ENCODE measurements at regions not wholly inside any gene's neighbourhood (a gene's known extent, or its start where the extent isn't known, plus 50 kb on each side); places are given as distances from the start of the nearest gene placed in this dataset.

DNA sequence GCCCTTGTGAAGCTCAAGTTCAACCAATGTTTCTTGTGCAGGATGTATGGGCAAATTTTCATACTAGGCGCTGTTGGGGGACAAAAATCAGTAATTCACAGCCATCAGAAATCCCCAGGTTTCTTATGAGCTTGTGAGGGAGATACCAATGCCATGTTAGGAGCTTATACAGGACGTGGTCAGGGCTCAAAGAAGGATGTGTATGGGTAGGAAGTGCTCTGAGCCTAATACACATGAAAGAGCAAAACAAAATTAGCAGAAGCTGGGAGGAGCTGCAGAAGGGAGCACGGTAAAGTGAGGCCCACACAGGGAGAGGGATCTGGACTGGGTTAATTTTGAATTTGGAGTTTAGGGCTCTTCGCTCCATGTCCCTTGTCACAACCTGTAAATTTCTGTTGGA, 114.6 kb upstream of the MAP3K1 start:
- in situ Hi-C loops (cut with MboI; ENCODE audit: low pct_unique_long_range_greater_than_20kb, low sequenced_read_pairs, unreplicated experiment) = no loop called here
- DNase-seq (ENCODE audit: low spot score) = no peak
- TF ChIP-seq, protein P1, sequence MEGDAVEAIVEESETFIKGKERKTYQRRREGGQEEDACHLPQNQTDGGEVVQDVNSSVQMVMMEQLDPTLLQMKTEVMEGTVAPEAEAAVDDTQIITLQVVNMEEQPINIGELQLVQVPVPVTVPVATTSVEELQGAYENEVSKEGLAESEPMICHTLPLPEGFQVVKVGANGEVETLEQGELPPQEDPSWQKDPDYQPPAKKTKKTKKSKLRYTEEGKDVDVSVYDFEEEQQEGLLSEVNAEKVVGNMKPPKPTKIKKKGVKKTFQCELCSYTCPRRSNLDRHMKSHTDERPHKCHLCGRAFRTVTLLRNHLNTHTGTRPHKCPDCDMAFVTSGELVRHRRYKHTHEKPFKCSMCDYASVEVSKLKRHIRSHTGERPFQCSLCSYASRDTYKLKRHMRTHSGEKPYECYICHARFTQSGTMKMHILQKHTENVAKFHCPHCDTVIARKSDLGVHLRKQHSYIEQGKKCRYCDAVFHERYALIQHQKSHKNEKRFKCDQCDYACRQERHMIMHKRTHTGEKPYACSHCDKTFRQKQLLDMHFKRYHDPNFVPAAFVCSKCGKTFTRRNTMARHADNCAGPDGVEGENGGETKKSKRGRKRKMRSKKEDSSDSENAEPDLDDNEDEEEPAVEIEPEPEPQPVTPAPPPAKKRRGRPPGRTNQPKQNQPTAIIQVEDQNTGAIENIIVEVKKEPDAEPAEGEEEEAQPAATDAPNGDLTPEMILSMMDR (IDR thresholded peaks at IDR 0.05; ENCODE audit: extremely low read depth, insufficient read depth, missing control alignments) = no peak

GRCh38 chr5:56699538-56699937, 115.8 kb upstream of the MAP3K1 start:
- in situ Hi-C loops (cut with MboI; ENCODE audit: low pct_unique_long_range_greater_than_20kb, low sequenced_read_pairs, unreplicated experiment) = no loop called here
- TF ChIP-seq, protein P1 (IDR thresholded peaks at IDR 0.05; ENCODE audit: extremely low read depth, insufficient read depth, missing control alignments) = no peak
- no peak for DNase-seq (ENCODE audit: low spot score)

- in situ Hi-C loops (cut with MboI; ENCODE audit: low pct_unique_long_range_greater_than_20kb, low sequenced_read_pairs, unreplicated experiment) = no loop called here
- DNase-seq (ENCODE audit: low spot score) = no peak
- TF ChIP-seq, protein P1 (IDR thresholded peaks at IDR 0.05; ENCODE audit: extremely low read depth, insufficient read depth, missing control alignments) = no peak
Measured at GRCh38 chr5:56698463-56699381, 116.6 kb upstream of the MAP3K1 start.

- TF ChIP-seq, protein P1 (IDR thresholded peaks at IDR 0.05; ENCODE audit: extremely low read depth, insufficient read depth, missing control alignments) = no peak
- DNase-seq (ENCODE audit: low spot score) = no peak
- in situ Hi-C loops (cut with MboI; ENCODE audit: low pct_unique_long_range_greater_than_20kb, low sequenced_read_pairs, unreplicated experiment) = no loop called here
Measured at GRCh38 chr5:56696900-56697299, 118.4 kb upstream of the MAP3K1 start.

- in situ Hi-C loops (cut with MboI; ENCODE audit: low pct_unique_long_range_greater_than_20kb, low sequenced_read_pairs, unreplicated experiment) = no loop called here
- TF ChIP-seq, protein P1 (IDR thresholded peaks at IDR 0.05; ENCODE audit: extremely low read depth, insufficient read depth, missing control alignments) = no peak
- DNase-seq (ENCODE audit: low spot score) = no peak
Measured at GRCh38 chr5:56693220-56693579, 122.1 kb upstream of the MAP3K1 start.

DNA sequence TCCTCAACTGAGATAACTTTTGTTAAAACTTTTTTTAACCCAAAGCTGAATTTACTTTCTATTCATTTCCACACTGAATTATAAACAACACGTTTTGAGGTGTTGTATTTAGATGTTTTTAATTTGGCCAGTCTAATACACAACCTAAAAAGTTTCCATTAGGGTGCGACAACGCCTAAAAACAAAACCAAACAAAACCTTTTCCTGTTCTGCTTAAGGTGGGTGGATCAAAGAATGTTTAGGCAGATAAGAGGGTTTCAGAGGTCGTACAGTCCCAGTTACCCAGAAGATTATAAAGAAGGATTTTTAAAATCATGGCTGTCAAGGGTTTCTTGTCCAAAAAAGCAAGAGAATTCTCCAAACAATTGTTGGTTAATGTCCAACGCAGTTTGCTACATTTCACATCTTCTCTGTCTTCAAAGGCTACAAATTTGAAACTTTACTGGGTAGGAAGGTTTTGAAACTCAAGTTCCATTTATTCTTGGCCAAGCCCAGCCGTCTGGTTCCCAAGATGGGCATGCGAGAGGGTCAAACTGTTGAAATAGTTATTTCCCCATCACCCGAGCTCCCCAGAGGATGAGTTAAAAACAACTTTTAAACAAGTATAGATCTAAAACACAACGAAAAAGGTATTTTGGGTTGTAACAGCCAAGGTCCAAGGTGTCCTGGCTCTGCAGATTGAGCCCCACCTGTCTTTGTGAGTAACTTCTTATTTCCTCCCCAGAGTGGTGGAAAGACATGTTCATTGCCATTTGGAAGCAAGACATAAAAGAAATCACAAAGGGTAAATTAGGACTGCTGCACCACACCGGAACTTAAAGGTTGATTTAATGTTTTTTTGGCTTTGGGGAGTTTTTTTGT, 122.8 kb upstream of the MAP3K1 start:
- in situ Hi-C loops (cut with MboI; ENCODE audit: low pct_unique_long_range_greater_than_20kb, low sequenced_read_pairs, unreplicated experiment) = no loop called here
- TF ChIP-seq, protein P1 (IDR thresholded peaks at IDR 0.05; ENCODE audit: extremely low read depth, insufficient read depth, missing control alignments) = no peak
- no peak for DNase-seq (ENCODE audit: low spot score)

All from GM13977 (cell line).